Sciatic nerve (tissue), 2 donors: ENCODE measurements at regions not wholly inside any gene's neighbourhood (a gene's known extent, or its start where the extent isn't known, plus 50 kb on each side); places are given as distances from the start of the nearest gene placed in this dataset.
"Not testable (repeated sequence)": the region's sequence is repeated elsewhere in the genome, so short reads cannot be mapped to it uniquely, and the experiment has no call there.

Source experiments
- ATAC-seq: fragments of 200-7000 bp; cut with Tn5 transposase; one replicate; pipeline ENCODE4 v1.9.1; 2020; ENCODE audit warnings: mild to moderate bottlenecking, moderate library complexity
- DNase-seq: peaks from one replicate; pipeline ENCODE4 v3.0.0-alpha.2; 2020; ENCODE audit warnings: low spot score
- intact Hi-C: fragments of 100-400 bp; cut with DNase I; formaldehyde crosslinking; loops from one replicate; pipeline ENCODE4 v1.14.2; 2022
- donor health status: DM: no; HTN: no; CAD: no.
- donor health status: DM: no; HTN: no; CAD: no.

DNA sequence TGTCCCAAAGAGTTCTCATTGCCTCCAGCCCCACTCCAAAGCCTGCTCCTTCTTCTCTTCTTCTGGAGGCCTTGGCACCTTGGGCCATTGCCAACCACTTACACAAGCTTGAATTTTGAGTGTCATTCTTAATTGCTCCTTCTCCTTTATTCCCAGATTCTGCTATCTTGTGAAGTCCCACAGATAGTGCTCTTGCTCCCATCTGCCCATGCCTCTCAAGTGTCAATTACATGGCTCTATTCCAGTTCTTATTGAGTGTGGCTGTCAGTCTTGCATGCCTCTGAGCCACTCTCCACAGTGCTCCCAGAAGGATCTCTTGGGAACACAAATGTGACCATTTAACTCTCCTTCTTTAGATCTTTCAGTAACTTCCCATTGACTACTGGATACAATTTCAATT lies 117.3 kb upstream of the SFRP2 start:
- ATAC-seq, result no peak
- intact Hi-C loops, result no loop called here
- no peak for DNase-seq

DNA sequence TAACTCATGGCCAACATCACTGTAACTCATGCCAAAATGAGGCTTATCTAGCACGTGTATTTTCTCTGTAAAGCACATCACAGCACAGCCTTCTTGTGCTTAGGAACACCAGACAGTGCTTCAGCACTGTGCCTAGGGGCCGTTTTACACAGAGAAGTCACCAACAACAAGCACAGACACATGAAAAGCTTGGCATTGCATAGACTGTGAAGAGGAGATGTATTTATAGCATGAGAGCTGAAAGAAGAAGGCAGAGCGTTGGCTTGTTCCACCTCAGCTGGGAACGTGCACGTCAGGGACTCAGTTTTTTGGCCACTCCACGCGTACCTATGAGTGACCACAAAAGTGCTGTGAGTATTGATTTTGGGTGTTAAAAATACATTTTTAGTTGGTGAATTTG lies 116.3 kb upstream of the SFRP2 start:
- intact Hi-C loops, result no loop called here
- DNase-seq, result no peak
- ATAC-seq, result no peak

DNA sequence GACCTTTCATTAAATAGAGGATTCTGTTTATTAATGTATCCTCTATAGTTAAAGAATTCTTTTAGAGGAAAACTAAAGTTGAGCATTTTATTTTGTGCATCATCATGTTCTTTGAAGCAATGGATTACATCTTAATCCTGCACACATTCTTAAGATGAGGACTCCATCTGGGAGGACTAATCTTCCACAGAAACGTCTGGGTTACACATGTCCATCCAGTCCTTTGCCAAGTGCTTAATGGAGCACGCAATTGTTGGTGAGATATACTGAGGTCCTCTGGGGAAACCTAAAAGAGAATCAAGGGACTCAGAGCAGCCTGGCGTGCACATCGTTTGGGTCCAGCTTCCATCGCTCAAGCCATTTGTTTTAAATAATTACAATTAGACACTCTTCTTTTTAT lies 115.1 kb upstream of the SFRP2 start:
- ATAC-seq, result no peak
- intact Hi-C loops, result no loop called here
- DNase-seq, result no peak

DNA sequence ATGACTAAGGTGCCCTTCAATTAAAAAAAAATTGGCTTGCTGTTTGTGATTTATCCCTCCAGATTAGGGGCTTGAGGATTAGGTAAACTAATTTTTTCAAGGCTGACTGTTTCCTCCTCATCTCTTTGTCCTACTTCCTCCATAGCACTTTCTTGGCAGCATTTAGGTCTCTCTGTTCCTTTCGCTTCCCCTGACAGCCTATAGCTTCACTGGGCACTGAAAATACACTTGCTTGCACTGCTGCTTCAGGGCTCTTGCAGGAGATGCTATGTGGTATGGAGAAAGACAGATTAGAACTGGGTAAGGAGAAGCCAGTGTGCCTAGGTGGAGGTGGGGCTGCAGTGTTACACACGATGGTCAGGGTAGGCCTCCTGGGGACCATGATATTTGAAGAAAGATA lies 112.3 kb upstream of the SFRP2 start:
- ATAC-seq (no peak), DNase-seq (no peak)
- intact Hi-C loops, result no loop called here

DNA sequence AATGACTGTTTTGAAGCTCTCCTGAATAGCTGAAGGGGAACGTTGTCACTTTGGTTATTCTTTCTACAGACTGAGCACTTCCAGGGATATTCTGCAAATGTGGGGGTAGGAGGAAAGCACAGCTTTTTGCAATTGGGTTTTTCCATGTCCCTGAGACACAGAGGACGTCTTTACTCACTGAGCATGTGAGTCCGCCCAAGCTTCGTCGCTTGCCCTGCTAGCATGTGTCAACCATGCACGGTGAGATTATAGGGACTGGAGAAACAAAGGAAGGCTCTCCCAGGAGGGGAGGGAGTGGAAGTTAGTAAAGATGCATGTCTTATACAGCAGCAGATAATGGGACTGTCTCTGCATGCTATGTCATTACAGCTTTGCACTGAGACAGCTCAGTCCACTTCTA lies 111.5 kb upstream of the SFRP2 start:
- intact Hi-C loops, result no loop called here
- DNase-seq, result no peak
- no peak for ATAC-seq

DNA sequence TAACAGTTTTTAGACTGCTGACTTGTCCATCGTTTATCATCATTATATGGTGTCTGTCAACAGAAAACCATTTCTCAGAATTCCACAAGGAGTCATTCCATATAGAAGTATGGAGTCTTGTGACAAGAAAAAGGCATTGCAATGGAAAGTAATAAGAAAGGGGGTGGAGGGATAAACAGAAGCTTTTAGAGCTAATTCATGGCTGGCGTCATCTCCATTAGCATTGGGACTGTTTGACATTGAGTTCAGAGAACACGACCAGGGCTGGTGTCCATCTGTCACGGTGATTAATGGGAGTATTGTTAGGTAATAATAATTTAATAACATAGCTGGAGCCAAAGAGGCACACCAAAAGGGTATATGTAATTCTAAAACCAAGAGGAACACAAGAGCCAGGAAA lies 101.9 kb upstream of the SFRP2 start:
- intact Hi-C loops, result no loop called here
- no peak for ATAC-seq
- DNase-seq, result no peak

DNA sequence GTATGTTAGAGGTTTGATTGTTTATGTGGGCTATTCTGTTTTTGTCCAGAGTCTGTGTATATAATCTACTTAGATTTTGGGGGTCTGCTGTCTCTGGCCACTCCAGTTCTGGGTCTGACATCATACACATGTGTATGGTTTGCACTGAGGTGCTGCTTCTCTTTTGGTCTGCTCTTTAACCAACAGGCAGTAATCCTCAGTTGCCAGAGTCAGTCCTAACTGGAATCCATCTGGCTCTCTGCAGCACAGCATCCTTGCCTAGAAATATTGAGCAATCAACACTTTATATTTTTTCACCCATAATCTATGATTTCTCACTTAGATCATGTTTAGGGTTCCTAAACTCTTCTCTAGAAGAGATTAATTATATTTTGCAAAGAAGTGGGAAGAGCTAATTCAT lies 98.3 kb upstream of the SFRP2 start:
- ATAC-seq, result peak; percentile 54
- intact Hi-C loops, result loop anchor here (10.0 kb wide), 1 partner anchor 1688 kb away; no protein-coding TSS in a partner anchor
- DNase-seq, result no peak

DNA sequence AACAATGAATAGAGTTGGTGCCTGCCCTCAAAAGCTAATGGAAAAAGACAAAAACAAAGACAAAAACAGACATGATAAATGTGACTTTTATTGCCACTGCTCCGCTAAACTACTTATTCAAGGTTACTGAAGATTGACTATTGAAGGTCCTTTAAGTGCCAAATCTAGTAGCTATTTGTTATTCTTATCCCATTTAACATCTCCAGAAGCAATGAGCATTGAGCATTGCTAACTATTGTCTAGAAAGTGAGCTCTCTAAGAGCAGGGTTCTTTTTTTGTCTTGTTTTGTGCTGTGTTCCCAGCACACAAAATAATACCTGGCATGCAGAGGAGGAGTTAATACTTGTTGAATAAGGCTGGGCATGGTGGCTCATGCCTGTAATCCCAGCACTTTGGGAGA lies 95.4 kb upstream of the SFRP2 start:
- ATAC-seq (no peak), DNase-seq (no peak)
- intact Hi-C loops, result loop anchor here (10.0 kb wide), 1 partner anchor 1690 kb away; no protein-coding TSS in a partner anchor

DNA sequence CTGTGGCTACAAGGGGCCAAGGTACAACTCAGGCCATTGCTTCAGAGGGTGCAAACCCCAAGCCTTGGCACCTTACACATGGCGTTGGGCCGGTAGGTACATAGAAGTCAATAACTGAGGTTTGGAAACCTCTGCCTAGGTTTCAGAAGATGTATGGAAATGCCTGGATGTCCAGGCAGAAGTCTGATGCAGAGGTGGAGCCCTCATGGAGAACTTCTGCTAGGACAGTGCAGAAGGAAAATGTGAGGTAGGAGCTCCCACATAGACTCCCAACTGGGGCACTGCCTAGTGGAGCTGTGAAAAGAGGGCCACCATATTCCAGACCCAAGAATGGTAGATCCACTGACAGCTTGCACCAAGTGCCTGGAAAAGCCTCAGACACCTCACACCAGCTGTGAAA lies 92.1 kb upstream of the SFRP2 start:
- DNase-seq (no peak), ATAC-seq (no peak)
- intact Hi-C loops, result loop anchor here (10.0 kb wide), 1 partner anchor 1694 kb away; no protein-coding TSS in a partner anchor

DNA sequence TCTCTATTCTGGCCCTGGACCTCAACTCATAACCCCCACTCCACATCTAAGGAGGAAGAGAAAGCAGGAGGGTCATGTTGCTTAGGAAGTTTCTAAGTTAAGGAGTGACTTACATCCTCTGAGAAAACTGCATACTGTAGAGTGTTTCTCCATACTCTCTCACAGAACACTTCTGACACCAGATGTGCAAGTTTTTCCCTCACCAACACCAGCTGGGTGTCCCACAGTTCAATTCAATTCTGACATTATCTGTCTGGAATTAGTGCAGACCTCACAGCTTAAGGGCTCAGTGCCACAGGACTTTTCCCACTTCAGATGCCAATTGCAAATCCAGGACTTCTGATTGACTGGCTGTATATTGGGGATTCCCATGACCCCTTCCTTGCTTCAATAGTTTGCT lies 89.0 kb upstream of the SFRP2 start:
- intact Hi-C loops, result no loop called here
- no peak for ATAC-seq
- no peak for DNase-seq

DNA sequence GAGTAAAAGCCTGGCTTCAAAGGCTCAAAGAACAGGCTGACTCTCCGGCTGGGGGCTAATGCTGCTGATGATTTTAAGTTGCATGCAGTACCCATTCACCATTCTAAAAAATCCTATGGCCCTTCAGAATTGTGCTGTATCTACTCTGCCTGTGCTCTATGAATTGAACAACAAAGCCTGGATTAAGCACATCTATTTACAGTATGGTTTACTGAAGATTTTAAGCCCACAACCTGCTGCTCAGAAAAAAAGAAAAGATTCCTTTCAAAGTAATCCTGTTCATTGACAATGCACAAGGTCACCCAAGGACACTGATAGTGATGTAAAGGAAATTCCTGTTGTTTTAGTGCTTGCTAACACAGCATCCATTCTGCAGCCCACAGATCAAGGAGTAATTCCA lies 84.9 kb upstream of the SFRP2 start:
- intact Hi-C loops, result no loop called here
- no peak for DNase-seq
- ATAC-seq, result no peak

DNA sequence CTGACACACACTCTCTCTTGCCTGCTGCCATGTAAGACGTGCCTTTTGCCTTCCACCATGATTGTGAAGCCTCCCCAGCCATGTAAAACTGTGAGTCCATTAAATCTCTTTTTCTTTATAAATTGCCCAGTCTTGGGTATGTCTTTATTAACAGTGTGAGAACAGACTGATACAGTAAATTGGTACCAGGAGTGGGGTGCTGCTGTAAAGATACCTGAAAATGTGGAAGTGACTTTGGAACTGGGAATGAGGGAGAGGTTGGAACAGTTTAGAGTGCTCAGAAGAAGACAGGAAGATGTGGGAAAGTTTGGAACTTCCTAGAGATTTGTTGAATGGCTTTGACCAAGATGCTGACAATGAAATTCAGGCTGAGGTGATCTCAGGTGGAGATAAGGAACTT lies 77.9 kb upstream of the SFRP2 start:
- ATAC-seq, DNase-seq, intact Hi-C loops: not testable (repeated sequence)

DNA sequence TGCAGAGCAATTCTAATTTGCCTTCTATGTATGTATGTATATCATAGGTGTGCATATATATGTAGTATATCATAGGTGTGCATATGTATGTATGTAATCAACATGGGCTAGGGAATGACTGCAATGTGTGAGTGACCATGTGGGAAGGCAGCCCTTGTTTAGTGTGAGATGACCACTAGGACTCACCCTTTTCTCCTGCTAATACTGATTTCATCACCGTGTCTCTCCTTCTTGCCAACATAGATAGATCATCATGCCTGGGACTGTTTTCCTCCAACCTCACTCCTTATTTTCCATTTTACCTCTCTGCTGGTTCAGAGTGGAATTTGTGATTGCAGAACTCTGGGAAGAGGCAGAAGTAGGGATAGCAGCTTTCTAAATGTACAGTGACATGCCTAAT lies 63.6 kb upstream of the SFRP2 start:
- ATAC-seq, result peak; percentile 59
- DNase-seq, result no peak
- intact Hi-C loops, result no loop called here

DNA sequence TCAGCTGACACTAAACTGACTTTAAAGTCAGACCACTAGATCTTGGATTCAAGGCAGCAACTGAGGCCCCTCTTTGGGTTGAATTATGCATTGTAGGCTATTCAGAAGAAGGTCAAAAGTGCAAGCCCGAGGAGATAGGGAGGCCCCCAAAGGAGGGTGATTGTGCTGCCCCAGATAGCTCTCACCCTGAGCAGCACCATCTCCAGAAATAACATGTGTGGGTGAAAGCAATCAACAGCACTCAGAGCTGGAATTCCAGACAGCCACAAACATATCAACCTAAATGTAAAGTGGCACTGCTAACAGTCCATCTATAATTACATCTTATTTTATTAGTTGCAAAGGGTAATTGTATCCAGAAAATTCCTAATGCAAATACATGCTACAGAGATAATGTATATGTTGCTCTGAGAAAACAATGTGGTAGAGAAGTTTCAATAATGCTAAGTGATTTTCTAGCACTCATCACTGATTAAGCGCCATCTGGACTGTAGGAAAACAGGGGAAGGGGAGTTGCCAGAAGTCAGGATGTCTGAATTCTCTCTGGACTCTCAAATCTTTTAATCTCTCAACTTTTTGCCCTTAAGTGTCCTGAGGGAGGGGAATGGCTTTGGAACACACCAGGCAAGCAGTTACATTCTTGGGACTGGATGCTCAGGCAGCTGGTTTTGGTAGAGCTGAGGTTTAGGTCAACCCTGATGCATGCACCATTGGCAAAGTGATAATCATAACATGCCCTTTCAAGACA lies 61.8 kb upstream of the SFRP2 start:
- no peak for ATAC-seq
- no peak for DNase-seq
- intact Hi-C loops, result no loop called here

DNA sequence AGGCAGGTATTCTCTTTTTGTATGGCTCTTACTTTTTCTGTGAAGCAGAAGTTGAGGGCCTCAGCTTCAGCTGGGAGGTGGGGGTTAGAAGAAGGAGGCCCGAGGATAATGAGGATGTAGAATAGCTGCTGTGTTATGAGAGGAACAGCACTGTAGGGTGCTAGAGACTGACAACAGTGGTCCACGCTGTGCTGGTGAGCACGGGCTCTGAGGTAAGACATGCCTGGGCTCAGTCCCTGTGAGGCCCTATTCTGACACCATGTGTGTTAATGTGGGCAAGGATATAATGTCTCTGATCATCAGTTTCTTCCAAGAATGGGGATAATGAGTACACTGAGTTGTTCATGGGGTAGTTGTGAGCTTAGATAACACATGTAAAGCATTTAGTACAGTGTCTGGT lies 55.3 kb upstream of the SFRP2 start:
- no peak for ATAC-seq
- intact Hi-C loops, result no loop called here
- DNase-seq, result no peak
